Esophagus squamous epithelium (tissue), 4 donors: ENCODE measurements at regions not wholly inside any gene's neighbourhood (a gene's known extent, or its start where the extent isn't known, plus 50 kb on each side); places are given as distances from the start of the nearest gene placed in this dataset.

Experiments used
- CTCF ChIP-seq, 6 experiments: fragments of 450-650 bp in 4 of 6; fragments of 200-600 bp in 2 of 6; sonication (generic) in 2 of 6; IDR thresholded peaks; one replicate each; pipeline ENCODE4 v1.5.1; 2016 to 2019; ENCODE audit warnings: antibody characterized with exemption in 6 of 6, mild to moderate bottlenecking in 4 of 6, moderate library complexity in 4 of 6
- POLR2A ChIP-seq, 4 donors: fragments of 450-650 bp; IDR thresholded peaks; one replicate each; pipeline ENCODE4 v1.6.1; 2017; ENCODE audit warnings: antibody characterized with exemption in 4 of 4, mild to moderate bottlenecking in 4 of 4, moderate library complexity in 3 of 4

DNA sequence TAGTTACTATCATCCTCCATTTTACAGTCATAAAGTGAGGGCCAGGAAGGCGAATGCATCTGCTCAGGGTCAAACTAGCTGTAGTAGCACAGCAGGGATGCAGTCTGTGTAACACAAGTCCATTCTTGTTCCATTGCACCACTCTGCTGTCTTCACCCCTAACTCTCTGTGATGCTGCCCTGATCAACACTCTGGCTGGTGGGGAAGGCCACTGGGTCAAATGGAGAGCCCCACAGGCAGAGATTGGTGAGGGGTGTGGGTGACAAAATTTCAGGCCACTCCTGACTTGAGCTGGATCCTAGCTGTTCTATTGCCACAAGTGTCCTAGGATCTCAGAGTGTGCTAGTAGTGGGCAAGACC, 136.5 kb downstream of the PJA1 start:
- TF ChIP-seq CTCF (IDR thresholded peaks at IDR 0.05) (no peak), POLR2A (IDR thresholded peaks at IDR 0.05) (no peak)
